H1 (cell line): ENCODE measurements at regions not wholly inside any gene's neighbourhood (a gene's known extent, or its start where the extent isn't known, plus 50 kb on each side); places are given as distances from the start of the nearest gene placed in this dataset.

Source experiments
- CTCF ChIA-PET: fragments of 300-600 bp; sonication (Branson Sonifier 250); formaldehyde crosslinking; loops from one replicate; lab custom pipeline; 2021; ENCODE audit not compliant: partially characterized antibody; lab: Charles Lee
- POLR2A ChIA-PET: fragments of 300-600 bp; sonication (Branson Sonifier 250); formaldehyde crosslinking; loops from one replicate; lab custom pipeline; 2021; ENCODE audit warnings: inconsistent platforms; ENCODE audit not compliant: partially characterized antibody; lab: Charles Lee
- DNase-seq, 2 experiments: peaks; one replicate each; pipeline versions ENCODE4 v3.0.0 to v3.0.0-alpha.2; 2010 to 2022; ENCODE audit warnings: low spot score in 2 of 2, low read depth in 1 of 2, mixed read lengths in 1 of 2
- FAIRE-seq: peaks from 2 replicates; lab custom pipeline; 2011; peaks lifted over from hg19 to GRCh38; lab: Jason Lieb, UNC
- H2AFZ ChIP-seq: 2 replicates; pipeline ENCODE4 v1.8.1; 2012; ENCODE audit warnings: low read length, inconsistent platforms
- H2AK5ac ChIP-seq: 2 replicates; pipeline ENCODE4 v1.6.1; 2013; ENCODE audit warnings: low read depth, low read length
- H2BK120ac ChIP-seq: replicated peaks from 2 replicates; pipeline ENCODE3; 2013; ENCODE audit warnings: low read depth, low read length, inconsistent platforms
- H2BK12ac ChIP-seq: 2 replicates; pipeline ENCODE4 v1.6.1; 2013; ENCODE audit warnings: low read depth, low read length
- H2BK15ac ChIP-seq: 2 replicates; pipeline ENCODE4 v1.6.1; 2013; ENCODE audit warnings: low read length
- H2BK20ac ChIP-seq: 2 replicates; pipeline ENCODE4 v1.6.1; 2013; ENCODE audit warnings: low read length
- H2BK5ac ChIP-seq: 2 replicates; pipeline ENCODE4 v1.6.1; 2013; ENCODE audit warnings: low read depth, low read length
- H3K14ac ChIP-seq: 2 replicates; pipeline ENCODE4 v1.6.1; 2013; ENCODE audit warnings: inconsistent platforms; ENCODE audit not compliant: insufficient read length
- H3K18ac ChIP-seq: 2 replicates; pipeline ENCODE4 v1.6.1; 2013; ENCODE audit warnings: low read length; ENCODE audit errors: extremely low read depth
- H3K23ac ChIP-seq: 2 replicates; pipeline ENCODE4 v1.6.1; 2013; ENCODE audit warnings: inconsistent platforms; ENCODE audit not compliant: insufficient read length
- H3K23me2 ChIP-seq: 2 replicates; pipeline ENCODE4 v1.6.1; 2013; ENCODE audit warnings: low read depth, low read length
- H3K27ac ChIP-seq: 2 replicates; pipeline ENCODE4 v1.6.1; 2011; ENCODE audit warnings: low read depth, low read length, inconsistent platforms
- H3K27me3 ChIP-seq, 4 experiments: replicated peaks in 1 of 4; 1 replicate in 1 of 4; 2 replicates in 3 of 4; pipeline versions ENCODE4 v1.6.1 to v1.8.1; 2011 to 2013; ENCODE audit warnings: low read length in 3 of 4, mild to moderate bottlenecking in 3 of 4, inconsistent platforms in 2 of 4, mixed read lengths in 2 of 4, moderate library complexity in 1 of 4; ENCODE audit not compliant: control insufficient read depth in 3 of 4, insufficient read depth in 3 of 4; ENCODE audit errors: extremely low read depth in 1 of 4
- H3K36me3 ChIP-seq, 4 experiments: 2 replicates each; pipeline versions ENCODE4 v1.6.1 to v1.8.1; 2011 to 2013; ENCODE audit warnings: mild to moderate bottlenecking in 4 of 4, low read length in 3 of 4, moderate library complexity in 2 of 4, control low read depth in 1 of 4, inconsistent platforms in 1 of 4; ENCODE audit not compliant: insufficient read depth in 4 of 4, control insufficient read depth in 2 of 4
- H3K4ac ChIP-seq: replicated peaks from 2 replicates; pipeline ENCODE3; 2013; ENCODE audit warnings: low read length, low read depth, mixed read lengths, inconsistent platforms; ENCODE audit not compliant: insufficient read length
- H3K4me1 ChIP-seq, 4 experiments: replicated peaks in 1 of 4; 1 replicate in 1 of 4; 2 replicates in 3 of 4; pipeline versions ENCODE4 v1.6.1 to v1.8.1; 2011 to 2013; ENCODE audit warnings: low read length in 3 of 4, inconsistent platforms in 2 of 4, mixed read lengths in 1 of 4; ENCODE audit not compliant: insufficient read depth in 4 of 4, control insufficient read depth in 3 of 4
- H3K4me2 ChIP-seq, 2 experiments: 2 replicates each; pipeline versions ENCODE4 v1.6.1 to v1.8.1; 2011 to 2013; ENCODE audit warnings: low read depth in 2 of 2, low read length in 2 of 2, control low read depth in 1 of 2, inconsistent platforms in 1 of 2, mild to moderate bottlenecking in 1 of 2; ENCODE audit not compliant: insufficient read depth in 1 of 2
- H3K4me3 ChIP-seq, 4 experiments: fragments of 200-600, 300-600 bp in 1 of 4; sonication (generic), shearing (Covaris generic), sonication (Bioruptor Twin) in 1 of 4; 2 replicates each; pipeline versions ENCODE4 v1.5.1 to v1.8.1; 2011 to 2016; ENCODE audit warnings: low read length in 4 of 4, low read depth in 3 of 4, control low read depth in 2 of 4, inconsistent platforms in 2 of 4, mild to moderate bottlenecking in 2 of 4, mixed read lengths in 1 of 4, moderate library complexity in 1 of 4; ENCODE audit not compliant: insufficient read depth in 2 of 4; ENCODE audit errors: extremely low read depth in 1 of 4
- H3K56ac ChIP-seq: replicated peaks from 2 replicates; pipeline ENCODE3; 2013; ENCODE audit warnings: low read depth, mild to moderate bottlenecking, mixed read lengths, low read length, inconsistent platforms; ENCODE audit not compliant: insufficient read length
- H3K79me1 ChIP-seq: 2 replicates; pipeline ENCODE4 v1.6.1; 2013; ENCODE audit warnings: low read depth, low read length, control low read depth
- H3K79me2 ChIP-seq, 2 experiments: 2 replicates each; pipeline versions ENCODE4 v1.6.1 to v1.8.1; 2012 to 2013; ENCODE audit warnings: low read length in 2 of 2, mild to moderate bottlenecking in 2 of 2, inconsistent platforms in 1 of 2; ENCODE audit not compliant: insufficient read depth in 2 of 2, control insufficient read depth in 1 of 2
- H3K9ac ChIP-seq, 4 experiments: replicated peaks in 1 of 4; 1 replicate in 1 of 4; 2 replicates in 3 of 4; pipeline versions ENCODE4 v1.6.1 to v1.8.1; 2011 to 2013; ENCODE audit warnings: low read depth in 3 of 4, low read length in 3 of 4, control low read depth in 2 of 4, mild to moderate bottlenecking in 2 of 4, moderate library complexity in 2 of 4, inconsistent platforms in 1 of 4; ENCODE audit errors: extremely low read depth in 1 of 4
- H3K9me3 ChIP-seq, 2 experiments: 2 replicates each; pipeline versions ENCODE4 v1.6.1 to v1.8.1; 2012 to 2013; ENCODE audit warnings: mild to moderate bottlenecking in 2 of 2, moderate library complexity in 2 of 2, control low read depth in 1 of 2, inconsistent platforms in 1 of 2, low read depth in 1 of 2, low read length in 1 of 2, mixed read lengths in 1 of 2; ENCODE audit not compliant: insufficient read depth in 2 of 2
- H4K20me1 ChIP-seq, 2 experiments: replicated peaks in 1 of 2; 2 replicates each; pipeline versions ENCODE3 to v1.8.1; 2011 to 2013; ENCODE audit warnings: inconsistent platforms in 2 of 2, low read length in 2 of 2, mild to moderate bottlenecking in 1 of 2; ENCODE audit not compliant: insufficient read depth in 2 of 2, control insufficient read depth in 1 of 2
- H4K5ac ChIP-seq: 2 replicates; pipeline ENCODE4 v1.6.1; 2013; ENCODE audit warnings: low read length, low read depth, mixed read lengths, inconsistent platforms; ENCODE audit not compliant: insufficient read length
- H4K8ac ChIP-seq: 2 replicates; pipeline ENCODE4 v1.8.0; 2013; ENCODE audit warnings: mild to moderate bottlenecking, moderate library complexity, low read length, inconsistent platforms; ENCODE audit not compliant: insufficient read depth; ENCODE audit errors: extremely low read depth
- H4K91ac ChIP-seq: replicated peaks from 2 replicates; pipeline ENCODE3; 2013; ENCODE audit warnings: low read length, mixed read lengths, inconsistent platforms; ENCODE audit not compliant: insufficient read length
- CHD7 ChIP-seq: fragments of 300-600 bp; sonication (generic); IDR thresholded peaks from 2 replicates; pipeline ENCODE4 v1.7.1; 2012; ENCODE audit warnings: low read length, moderate library complexity, mild to moderate bottlenecking, inconsistent platforms; ENCODE audit not compliant: insufficient replicate concordance

- no peaks in the 10 kb centered on the region for H3K79me1 ChIP-seq
- H2BK12ac ChIP-seq: no peak overlapping the region
- ChIA-PET CTCF (no interaction called here), POLR2A (no interaction called here)
- H3K79me2 ChIP-seq: no peaks in the 10 kb centered on the region
- H4K8ac ChIP-seq: no peak overlapping the region
- H3K4me1 ChIP-seq: peaks cover 0 to 8% (median 5%) of the 10 kb centered on the region in 4 experiments; a peak in 3 of 7 replicates
- H3K4ac ChIP-seq: no peak overlapping the region
- no peak overlapping the region for H2BK120ac ChIP-seq
- no peak for DNase-seq
- H2BK15ac ChIP-seq: no peak overlapping the region
- no peak overlapping the region for H2BK20ac ChIP-seq
- no peak overlapping the region for H4K91ac ChIP-seq
- H4K5ac ChIP-seq: peak overlapping the region; percentile 100
- H2AK5ac ChIP-seq: no peak overlapping the region
- no peaks in the 10 kb centered on the region for H3K27me3 ChIP-seq
- no peaks in the 10 kb centered on the region for H3K9me3 ChIP-seq
- no peaks in the 10 kb centered on the region for H3K23me2 ChIP-seq
- H3K4me2 ChIP-seq: no peak overlapping the region; a peak in 1 of 4 replicates
- H3K56ac ChIP-seq: no peak overlapping the region
- H3K18ac ChIP-seq: no peak overlapping the region; the same call in 1 of the 2 replicates
- no peak overlapping the region for H3K9ac ChIP-seq
- H2BK5ac ChIP-seq: no peak overlapping the region
- no peak overlapping the region for H3K27ac ChIP-seq
- H2AFZ ChIP-seq: no peak overlapping the region
- H4K20me1 ChIP-seq: no peaks in the 10 kb centered on the region
- no peak overlapping the region for H3K23ac ChIP-seq
- H3K36me3 ChIP-seq: no peaks in the 10 kb centered on the region
- peak overlapping the region in 1 of 4 experiments; percentile 29; a peak in 1 of 8 replicates for H3K4me3 ChIP-seq
- no peak overlapping the region for H3K14ac ChIP-seq
- FAIRE-seq: no peak
- TF ChIP-seq CHD7: peak; percentile 96
Measured at GRCh38 chr7:84912018-84912417, 274.8 kb downstream of the SEMA3D start.
